B cell (primary cell): ENCODE measurements at regions not wholly inside any gene's neighbourhood (a gene's known extent, or its start where the extent isn't known, plus 50 kb on each side); places are given as distances from the start of the nearest gene placed in this dataset.

Source experiments
- ATAC-seq: fragments of 200-7000 bp; cut with Tn5 transposase; one replicate; pipeline ENCODE4 v1.10.0; 2021; ENCODE audit warnings: low read depth, mild to moderate bottlenecking, moderate number of reproducible peaks, moderate library complexity
- CTCF ChIA-PET: fragments of 350-600 bp; sonication (Branson Sonifier 250); formaldehyde crosslinking; loops from one replicate; lab custom pipeline; 2021; ENCODE audit warnings: antibody characterized with exemption, inconsistent platforms; lab: Charles Lee
- POLR2A ChIA-PET: fragments of 350-600 bp; sonication (Branson Sonifier 250); formaldehyde crosslinking; loops from one replicate; lab custom pipeline; 2021; ENCODE audit warnings: antibody characterized with exemption; lab: Charles Lee
- DNase-seq: peaks from one replicate; pipeline ENCODE4 v3.0.0; 2013
- H2AFZ ChIP-seq: 2 replicates; pipeline ENCODE4 v1.6.1; 2012; ENCODE audit warnings: mild to moderate bottlenecking, low read depth, low read length; ENCODE audit not compliant: insufficient read depth, poor library complexity, severe bottlenecking
- H3K27ac ChIP-seq, 2 donors: 1 replicate in 1 of 2; 2 replicates in 1 of 2; pipeline ENCODE4 v1.5.1; 2012 to 2013; ENCODE audit warnings: low read length in 2 of 2, mild to moderate bottlenecking in 2 of 2, moderate library complexity in 1 of 2
- H3K27me3 ChIP-seq, 4 experiments: fragments of 200-600 bp in 1 of 4; sonication (generic) in 1 of 4; replicated peaks in 1 of 4; 1 replicate in 2 of 4; 2 replicates in 2 of 4; pipeline versions ENCODE4 v1.6.1 to v1.7.0; 2013 to 2016; ENCODE audit warnings: low read length in 3 of 4, mild to moderate bottlenecking in 2 of 4, mixed read lengths in 1 of 4, moderate library complexity in 1 of 4; ENCODE audit not compliant: insufficient read depth in 4 of 4, control insufficient read depth in 3 of 4; ENCODE audit errors: control extremely low read depth in 1 of 4
- H3K36me3 ChIP-seq, 2 experiments: replicated peaks in 1 of 2; 1 replicate in 1 of 2; 2 replicates in 1 of 2; pipeline versions ENCODE4 v1.6.1 to v1.7.1; 2013; ENCODE audit warnings: low read length in 1 of 2; ENCODE audit not compliant: insufficient read depth in 2 of 2, control insufficient read depth in 1 of 2; ENCODE audit errors: control extremely low read depth in 1 of 2, extremely low read depth in 1 of 2
- H3K4me1 ChIP-seq, 2 donors: fragments of 200-600 bp in 1 of 2; sonication (generic) in 1 of 2; 1 replicate in 1 of 2; 2 replicates in 1 of 2; pipeline versions ENCODE4 v1.5.1 to v1.6.1; 2013 to 2017; ENCODE audit warnings: low read length in 2 of 2; ENCODE audit not compliant: control insufficient read depth in 2 of 2, insufficient read depth in 2 of 2
- H3K4me2 ChIP-seq: replicated peaks from 2 replicates; pipeline ENCODE3; 2012; ENCODE audit warnings: mild to moderate bottlenecking, low read depth, low read length; ENCODE audit not compliant: poor library complexity, severe bottlenecking
- H3K4me3 ChIP-seq, 5 experiments: fragments of 200-600 bp in 1 of 5; sonication (generic) in 1 of 5; 1 replicate in 3 of 5; 2 replicates in 2 of 5; pipeline versions ENCODE4 v1.5.1 to v1.7.0; 2011 to 2016; ENCODE audit warnings: low read length in 4 of 5, mild to moderate bottlenecking in 4 of 5, low read depth in 2 of 5, control low read depth in 1 of 5, moderate library complexity in 1 of 5; ENCODE audit not compliant: insufficient read depth in 1 of 5; ENCODE audit errors: control extremely low read depth in 1 of 5, extremely low read depth in 1 of 5
- H3K79me2 ChIP-seq: fragments of 200-600 bp; sonication (generic); one replicate; pipeline ENCODE4 v1.6.0; 2016; ENCODE audit warnings: low read length; ENCODE audit not compliant: control insufficient read depth, insufficient read depth
- H3K9ac ChIP-seq: fragments of 200-600 bp; sonication (generic); 2 replicates; pipeline ENCODE4 v1.6.1; 2017; ENCODE audit warnings: mild to moderate bottlenecking, low read length, moderate library complexity
- H3K9me3 ChIP-seq, 3 donors: one replicate each; pipeline versions ENCODE4 v1.6.1 to v1.7.1; 2013; ENCODE audit warnings: low read length in 2 of 3; ENCODE audit not compliant: control insufficient read depth in 2 of 3, insufficient read depth in 1 of 3; ENCODE audit errors: control extremely low read depth in 1 of 3
- H4K20me1 ChIP-seq: 2 replicates; pipeline ENCODE4 v1.6.0; 2012; ENCODE audit warnings: mild to moderate bottlenecking, low read length; ENCODE audit not compliant: insufficient read depth, control insufficient read depth, poor library complexity, severe bottlenecking
- H3K27ac Mint-ChIP-seq: one replicate; pipeline ENCODE4 v1.8.0; 2021; ENCODE audit warnings: mixed read lengths
- H3K27me3 Mint-ChIP-seq: one replicate; pipeline ENCODE4 v1.8.0; 2021; ENCODE audit warnings: mixed read lengths
- H3K4me1 Mint-ChIP-seq: one replicate; pipeline ENCODE4 v1.8.0; 2021; ENCODE audit warnings: mixed read lengths
- H3K4me3 Mint-ChIP-seq: one replicate; pipeline ENCODE4 v1.8.0; 2021; ENCODE audit warnings: mixed read lengths
- H3K9me3 Mint-ChIP-seq: one replicate; pipeline ENCODE4 v1.8.0; 2022; ENCODE audit warnings: mixed read lengths; ENCODE audit not compliant: insufficient read depth
- CTCF ChIP-seq: fragments of 200-600 bp; IDR thresholded peaks from one replicate; pipeline ENCODE4 v1.8.0; 2022; ENCODE audit warnings: antibody characterized with exemption, mild to moderate bottlenecking
- EZH2 ChIP-seq: IDR thresholded peaks from 2 replicates; pipeline ENCODE4 v1.6.1; 2012; ENCODE audit warnings: borderline replicate concordance, low read depth, mild to moderate bottlenecking, moderate library complexity, low read length; ENCODE audit not compliant: insufficient read depth, poor library complexity, severe bottlenecking
- WGBS: methylation state at CpG from one replicate; pipeline ENCODE4 v1.1.5; 2013; ENCODE audit warnings: missing lambda C conversion rate; ENCODE audit not compliant: insufficient coverage; 5-methylcytosine and 5-hydroxymethylcytosine counted together
- intact Hi-C: fragments of 100-400 bp; cut with micrococcal nuclease; formaldehyde crosslinking; loops from one replicate; pipeline ENCODE4 v1.10.0; 2022

DNA sequence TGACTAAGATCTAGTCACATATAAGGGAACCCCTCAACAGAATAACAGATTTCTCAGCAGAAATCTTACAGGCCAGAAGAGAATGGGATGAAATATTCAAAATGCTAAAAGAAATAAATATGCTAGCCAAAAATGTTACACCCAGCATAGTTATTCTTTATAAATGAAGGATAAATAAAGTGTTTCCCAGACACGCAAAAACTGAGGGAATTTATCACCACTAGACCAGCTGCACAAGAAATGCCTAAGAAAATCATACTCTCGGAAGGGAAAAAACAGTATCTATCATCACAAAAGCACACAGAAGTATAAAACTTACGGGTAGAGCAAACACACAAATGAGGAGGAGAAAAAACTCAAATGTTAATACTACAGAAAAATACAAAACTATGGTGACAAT is 162.1 kb downstream of the HHIP start:
- Histone ChIP-seq H3K79me2 (no peaks in the 10 kb centered on the region), H3K4me1 (no peaks in the 10 kb centered on the region), H3K36me3 (no peaks in the 10 kb centered on the region), H3K4me3 (no peak overlapping the region), H3K9me3 (peaks cover 0 to 18% (median 16%) of the 10 kb centered on the region in 3 donors), H3K4me2 (no peak overlapping the region), H4K20me1 (no peaks in the 10 kb centered on the region), H3K27me3 (no peaks in the 10 kb centered on the region), H3K9ac (no peak overlapping the region), H2AFZ (no peak overlapping the region), H3K27ac (no peak overlapping the region)
- DNase-seq (no peak), ATAC-seq (no peak)
- H3K9me3 Mint-ChIP-seq: peaks cover 7% of the 10 kb centered on the region
- no peak overlapping the region for H3K4me3 Mint-ChIP-seq
- intact Hi-C loops: no loop called here
- TF ChIP-seq EZH2 (no peak), CTCF (no peak)
- H3K27me3 Mint-ChIP-seq: no peaks in the 10 kb centered on the region
- H3K4me1 Mint-ChIP-seq: no peaks in the 10 kb centered on the region
- no CpG with 5 or more reads among the region's 3 CpGs for WGBS
- CTCF ChIA-PET: no interaction called here
- H3K27ac Mint-ChIP-seq: no peak overlapping the region
- POLR2A ChIA-PET: no interaction called here

DNA sequence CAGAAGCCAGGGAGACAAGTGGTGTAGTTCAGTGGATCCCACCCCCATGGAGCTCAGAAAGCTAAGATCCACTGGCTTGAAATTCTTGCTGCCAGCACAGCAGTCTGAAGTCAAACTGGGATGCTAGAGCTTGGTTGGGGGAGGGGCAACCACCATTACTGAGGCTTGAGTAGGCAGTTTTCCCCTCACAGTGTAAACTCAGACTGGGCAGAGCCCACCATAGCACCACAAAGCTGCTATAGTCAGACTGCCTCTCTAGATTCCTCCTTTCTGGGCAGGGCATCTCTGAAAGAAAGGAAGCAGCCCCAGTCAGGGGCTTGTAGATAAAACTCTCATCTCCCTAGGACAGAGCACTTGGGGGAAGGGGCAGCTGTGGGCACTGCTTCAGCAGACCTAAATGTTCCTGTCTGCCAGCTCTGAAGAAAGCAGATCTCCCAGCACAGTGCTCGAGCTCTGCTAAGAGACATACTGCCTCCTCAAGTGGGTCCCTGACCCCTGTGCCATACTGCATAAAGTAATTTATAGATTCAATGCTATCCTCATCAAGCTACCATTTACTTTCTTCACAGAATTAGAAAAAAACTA is 163.2 kb downstream of the HHIP start:
- Histone ChIP-seq H3K4me3 (no peak overlapping the region), H3K79me2 (no peaks in the 10 kb centered on the region), H3K27me3 (no peaks in the 10 kb centered on the region), H3K4me1 (no peaks in the 10 kb centered on the region), H3K36me3 (no peaks in the 10 kb centered on the region), H3K9me3 (peaks cover 0 to 18% (median 16%) of the 10 kb centered on the region in 3 donors), H2AFZ (no peak overlapping the region), H3K9ac (no peak overlapping the region), H3K4me2 (no peak overlapping the region), H4K20me1 (no peaks in the 10 kb centered on the region), H3K27ac (no peak overlapping the region)
- TF ChIP-seq CTCF (no peak), EZH2 (no peak)
- peaks cover 9% of the 10 kb centered on the region for H3K9me3 Mint-ChIP-seq
- CTCF ChIA-PET: no interaction called here
- no peak overlapping the region for H3K4me3 Mint-ChIP-seq
- intact Hi-C loops: no loop called here
- H3K27ac Mint-ChIP-seq: no peak overlapping the region
- no peaks in the 10 kb centered on the region for H3K4me1 Mint-ChIP-seq
- WGBS: 67% methylated on average over 1 of the region's 1 CpG
- ATAC-seq (no peak), DNase-seq (no peak)
- POLR2A ChIA-PET: no interaction called here
- H3K27me3 Mint-ChIP-seq: no peaks in the 10 kb centered on the region
